Activated T-cell treated with anti-CD3 and anti-CD28 coated beads, Interleukin-2, amount 50 U/mL, for 24 hours (primary cell): ENCODE measurements at regions not wholly inside any gene's neighbourhood (a gene's known extent, or its start where the extent isn't known, plus 50 kb on each side); places are given as distances from the start of the nearest gene placed in this dataset.

Experiments used
- DNase-seq: peaks from one replicate; pipeline ENCODE4 v3.0.0-alpha.2; 2020
- H3K27ac Mint-ChIP-seq: 2 replicates; pipeline ENCODE4 v1.8.0; 2020; ENCODE audit warnings: mild to moderate bottlenecking, mixed read lengths
- H3K27me3 Mint-ChIP-seq: 2 replicates; pipeline ENCODE4 v1.8.0; 2020; ENCODE audit warnings: mixed read lengths
- H3K36me3 Mint-ChIP-seq: 2 replicates; pipeline ENCODE4 v1.8.0; 2020; ENCODE audit warnings: low read depth, mixed read lengths
- H3K4me1 Mint-ChIP-seq: 2 replicates; pipeline ENCODE4 v1.8.0; 2020; ENCODE audit warnings: low read depth, mixed read lengths
- H3K4me3 Mint-ChIP-seq: 2 replicates; pipeline ENCODE4 v1.8.0; 2020; ENCODE audit warnings: mild to moderate bottlenecking, moderate library complexity, mixed read lengths
- H3K9me3 Mint-ChIP-seq: 2 replicates; pipeline ENCODE4 v1.8.0; 2020; ENCODE audit warnings: mixed read lengths

- no peaks in the 10 kb centered on the region for H3K9me3 Mint-ChIP-seq
- H3K4me3 Mint-ChIP-seq = no peak overlapping the region
- no peak for DNase-seq
- no peak overlapping the region for H3K27ac Mint-ChIP-seq
- peaks cover 11% of the 10 kb centered on the region for H3K27me3 Mint-ChIP-seq
- H3K36me3 Mint-ChIP-seq = no peaks in the 10 kb centered on the region
- no peaks in the 10 kb centered on the region for H3K4me1 Mint-ChIP-seq
Observed at GRCh38 chr18:45191795-45192194, 423.5 kb upstream of the SLC14A2 start.

DNA sequence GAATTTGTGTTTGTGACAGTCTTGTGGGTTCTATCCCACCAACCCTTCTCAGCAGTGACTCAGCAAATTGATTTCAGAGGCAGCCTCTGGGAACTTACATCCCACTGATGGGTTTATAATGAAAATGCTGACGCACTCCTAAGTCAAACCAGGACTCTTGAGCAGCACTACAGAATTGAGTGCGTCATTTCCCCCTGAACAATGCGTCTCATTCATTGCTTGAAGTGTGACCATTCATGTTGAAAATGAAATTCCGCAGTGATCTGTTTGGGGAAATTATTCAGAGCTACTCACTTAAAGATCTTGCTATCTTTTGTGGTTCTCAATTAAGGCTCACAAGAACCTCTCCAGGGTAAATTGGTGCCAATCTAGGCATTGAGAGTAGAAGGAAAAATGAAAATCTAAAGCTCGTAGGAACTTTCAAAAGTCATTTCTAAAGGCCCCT lies 417.7 kb upstream of the SLC14A2 start:
- H3K27me3 Mint-ChIP-seq = peaks cover 23% of the 10 kb centered on the region
- H3K4me3 Mint-ChIP-seq = no peak overlapping the region
- no peaks in the 10 kb centered on the region for H3K9me3 Mint-ChIP-seq
- no peaks in the 10 kb centered on the region for H3K36me3 Mint-ChIP-seq
- H3K27ac Mint-ChIP-seq = no peak overlapping the region
- DNase-seq = no peak
- H3K4me1 Mint-ChIP-seq = peaks cover 7% of the 10 kb centered on the region

DNA sequence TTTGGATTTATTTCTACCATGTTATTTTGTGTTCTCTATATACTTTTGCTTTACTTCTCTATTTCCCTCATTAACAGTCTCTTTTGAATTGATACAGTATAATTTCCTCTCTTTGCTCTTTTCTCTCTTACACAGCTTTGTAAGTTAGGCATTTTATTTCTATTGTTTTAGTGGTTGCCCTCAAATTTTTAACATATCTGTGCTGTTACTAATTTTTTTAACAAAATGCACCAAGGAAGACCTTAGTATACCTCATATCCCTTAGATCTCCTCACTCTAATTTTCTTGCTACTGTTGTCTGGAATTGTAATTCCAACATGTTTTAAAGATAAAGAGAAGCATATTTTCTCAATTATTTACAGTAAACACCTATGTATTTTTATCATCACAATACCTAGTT lies 416.8 kb upstream of the SLC14A2 start:
- peaks cover 7% of the 10 kb centered on the region for H3K4me1 Mint-ChIP-seq
- H3K36me3 Mint-ChIP-seq = no peaks in the 10 kb centered on the region
- H3K27ac Mint-ChIP-seq = no peak overlapping the region
- DNase-seq = no peak
- H3K9me3 Mint-ChIP-seq = no peaks in the 10 kb centered on the region
- H3K4me3 Mint-ChIP-seq = no peak overlapping the region
- H3K27me3 Mint-ChIP-seq = peaks cover 26% of the 10 kb centered on the region

DNA sequence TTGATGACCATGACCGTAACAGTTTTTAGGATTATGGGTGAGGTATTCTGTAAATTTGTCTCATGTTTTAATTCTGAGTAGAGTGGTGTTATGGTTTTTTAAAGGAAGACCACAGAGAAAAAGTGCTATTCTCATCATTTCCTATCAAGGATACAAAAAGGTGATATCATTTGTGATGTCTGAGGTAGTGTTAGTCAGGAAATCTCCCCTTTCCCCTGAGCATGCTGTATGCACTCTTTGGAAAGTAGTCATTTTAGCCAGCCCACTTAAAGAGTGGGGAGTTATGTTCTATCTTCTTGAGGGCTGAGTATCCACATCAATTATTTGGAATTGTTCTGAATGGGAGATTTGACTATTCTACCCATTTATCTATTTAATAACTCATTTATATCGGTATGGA lies 414.2 kb upstream of the SLC14A2 start:
- Mint-ChIP-seq H3K27ac (no peak overlapping the region), H3K4me3 (no peak overlapping the region), H3K4me1 (peaks cover 7% of the 10 kb centered on the region), H3K36me3 (no peaks in the 10 kb centered on the region), H3K9me3 (no peaks in the 10 kb centered on the region), H3K27me3 (peaks cover 18% of the 10 kb centered on the region)
- no peak for DNase-seq

- Mint-ChIP-seq H3K4me1 (peaks cover 7% of the 10 kb centered on the region), H3K36me3 (no peaks in the 10 kb centered on the region), H3K9me3 (no peaks in the 10 kb centered on the region), H3K4me3 (no peak overlapping the region), H3K27me3 (peaks cover 18% of the 10 kb centered on the region), H3K27ac (no peak overlapping the region)
- no peak for DNase-seq
Observed at GRCh38 chr18:45201489-45201888, 413.8 kb upstream of the SLC14A2 start.

- Mint-ChIP-seq H3K36me3 (no peaks in the 10 kb centered on the region), H3K9me3 (no peaks in the 10 kb centered on the region), H3K4me3 (no peak overlapping the region), H3K4me1 (peaks cover 7% of the 10 kb centered on the region), H3K27ac (no peak overlapping the region), H3K27me3 (peaks cover 15% of the 10 kb centered on the region)
- DNase-seq = no peak
Observed at GRCh38 chr18:45202061-45202460, 413.2 kb upstream of the SLC14A2 start.

GRCh38 chr18:45203677-45204076 lies 411.6 kb upstream of the SLC14A2 start:
- Mint-ChIP-seq H3K27ac (no peak overlapping the region), H3K4me1 (no peaks in the 10 kb centered on the region), H3K4me3 (no peak overlapping the region), H3K27me3 (peaks cover 15% of the 10 kb centered on the region), H3K36me3 (no peaks in the 10 kb centered on the region), H3K9me3 (no peaks in the 10 kb centered on the region)
- no peak for DNase-seq

DNA sequence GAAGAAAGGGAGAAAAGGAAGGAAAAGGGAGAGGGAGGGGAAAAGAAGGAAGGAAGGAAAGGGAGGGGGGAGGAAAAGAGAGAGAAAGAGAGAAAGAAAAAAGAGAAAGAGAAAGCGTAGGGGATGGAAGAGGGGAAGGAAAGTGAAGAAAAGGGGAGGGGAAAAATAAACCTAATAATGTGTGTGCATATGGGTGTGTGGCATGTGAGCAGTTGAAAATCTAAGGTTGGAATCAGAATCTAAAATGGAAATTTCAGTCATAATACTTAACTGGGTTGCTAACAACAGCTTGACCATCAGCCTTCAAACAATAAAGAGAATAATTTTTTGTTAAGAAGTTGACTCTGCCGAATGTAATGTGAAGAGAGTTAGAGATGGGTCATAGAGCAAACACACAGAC lies 407.9 kb upstream of the SLC14A2 start:
- no peaks in the 10 kb centered on the region for H3K36me3 Mint-ChIP-seq
- H3K4me1 Mint-ChIP-seq = no peaks in the 10 kb centered on the region
- no peaks in the 10 kb centered on the region for H3K9me3 Mint-ChIP-seq
- H3K27ac Mint-ChIP-seq = no peak overlapping the region
- peaks cover 4% of the 10 kb centered on the region for H3K27me3 Mint-ChIP-seq
- DNase-seq = no peak
- no peak overlapping the region for H3K4me3 Mint-ChIP-seq

- H3K27ac Mint-ChIP-seq = no peak overlapping the region
- no peaks in the 10 kb centered on the region for H3K27me3 Mint-ChIP-seq
- no peaks in the 10 kb centered on the region for H3K9me3 Mint-ChIP-seq
- H3K4me1 Mint-ChIP-seq = no peaks in the 10 kb centered on the region
- no peak for DNase-seq
- no peaks in the 10 kb centered on the region for H3K36me3 Mint-ChIP-seq
- no peak overlapping the region for H3K4me3 Mint-ChIP-seq
Observed at GRCh38 chr18:45208164-45208563, 407.1 kb upstream of the SLC14A2 start.

- no peaks in the 10 kb centered on the region for H3K36me3 Mint-ChIP-seq
- peak; percentile 76 for DNase-seq
- H3K27ac Mint-ChIP-seq = no peak overlapping the region
- no peaks in the 10 kb centered on the region for H3K9me3 Mint-ChIP-seq
- H3K27me3 Mint-ChIP-seq = peaks cover 4% of the 10 kb centered on the region
- no peak overlapping the region for H3K4me3 Mint-ChIP-seq
- H3K4me1 Mint-ChIP-seq = no peaks in the 10 kb centered on the region
Observed at GRCh38 chr18:45212181-45213039, 402.9 kb upstream of the SLC14A2 start.

DNA sequence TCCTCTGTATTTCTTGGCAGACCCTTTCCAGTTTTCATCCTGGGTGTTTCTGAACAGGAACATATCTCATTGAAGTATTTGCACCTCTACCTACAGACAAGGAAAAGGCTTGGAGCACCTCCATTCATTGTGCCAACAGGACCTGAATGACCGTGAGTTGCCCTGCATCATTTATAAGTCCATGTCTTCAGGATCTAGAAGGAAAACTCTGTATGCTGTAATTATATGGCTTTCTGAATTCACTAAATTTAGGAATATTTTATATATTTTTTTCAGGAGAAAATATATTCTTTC lies 402.3 kb upstream of the SLC14A2 start:
- H3K27me3 Mint-ChIP-seq = peaks cover 4% of the 10 kb centered on the region
- H3K36me3 Mint-ChIP-seq = no peaks in the 10 kb centered on the region
- no peaks in the 10 kb centered on the region for H3K4me1 Mint-ChIP-seq
- H3K27ac Mint-ChIP-seq = no peak overlapping the region
- no peaks in the 10 kb centered on the region for H3K9me3 Mint-ChIP-seq
- DNase-seq = no peak
- H3K4me3 Mint-ChIP-seq = no peak overlapping the region

DNA sequence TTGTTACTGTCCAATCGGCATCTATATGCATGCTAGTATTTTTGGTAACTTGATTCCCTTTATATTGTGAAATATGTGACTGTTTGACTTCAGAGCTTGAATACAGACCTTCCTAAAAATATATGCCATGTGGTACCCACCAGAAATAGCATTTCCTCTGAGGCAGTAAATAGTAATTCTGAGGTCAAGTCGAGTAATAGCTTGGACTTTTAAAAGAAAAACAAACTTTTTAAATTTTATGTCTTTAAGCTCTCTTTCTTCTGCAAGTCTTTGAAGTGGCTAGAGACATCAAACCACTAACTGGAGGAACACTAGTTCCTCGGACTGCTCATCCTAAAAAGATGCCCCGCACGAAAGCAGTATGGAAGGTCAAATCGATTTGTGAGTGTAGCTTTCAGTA lies 396.8 kb upstream of the SLC14A2 start:
- no peaks in the 10 kb centered on the region for H3K9me3 Mint-ChIP-seq
- H3K4me3 Mint-ChIP-seq = no peak overlapping the region
- no peak overlapping the region for H3K27ac Mint-ChIP-seq
- H3K36me3 Mint-ChIP-seq = no peaks in the 10 kb centered on the region
- DNase-seq = no peak
- peaks cover 9% of the 10 kb centered on the region for H3K27me3 Mint-ChIP-seq
- no peaks in the 10 kb centered on the region for H3K4me1 Mint-ChIP-seq

DNA sequence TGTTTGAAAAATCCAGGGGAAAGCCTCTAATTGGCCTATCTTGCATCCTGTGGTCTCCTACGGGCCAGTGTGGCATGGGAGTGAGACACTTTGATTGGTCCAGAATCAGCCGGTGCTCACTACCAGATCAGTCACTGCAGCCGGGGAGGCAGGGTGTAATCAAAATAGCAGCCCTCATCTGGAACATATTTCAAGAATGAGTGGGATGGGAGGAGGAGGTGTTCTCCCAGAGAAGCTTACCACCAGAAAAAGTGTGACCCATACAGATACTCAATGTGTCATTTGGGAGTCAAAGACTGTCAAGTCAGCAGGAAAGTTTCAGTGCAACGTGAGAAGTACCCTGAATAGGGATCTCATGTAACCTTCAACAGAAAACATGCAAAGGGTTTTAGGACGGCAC lies 393.9 kb upstream of the SLC14A2 start:
- Mint-ChIP-seq H3K36me3 (no peaks in the 10 kb centered on the region), H3K4me1 (no peaks in the 10 kb centered on the region), H3K9me3 (no peaks in the 10 kb centered on the region), H3K27me3 (peaks cover 5% of the 10 kb centered on the region), H3K4me3 (no peak overlapping the region), H3K27ac (no peak overlapping the region)
- DNase-seq = no peak

- no peak for DNase-seq
- no peaks in the 10 kb centered on the region for H3K9me3 Mint-ChIP-seq
- no peak overlapping the region for H3K27ac Mint-ChIP-seq
- no peak overlapping the region for H3K4me3 Mint-ChIP-seq
- H3K27me3 Mint-ChIP-seq = peaks cover 5% of the 10 kb centered on the region
- H3K36me3 Mint-ChIP-seq = no peaks in the 10 kb centered on the region
- H3K4me1 Mint-ChIP-seq = no peaks in the 10 kb centered on the region
Observed at GRCh38 chr18:45222180-45222579, 393.1 kb upstream of the SLC14A2 start.

DNA sequence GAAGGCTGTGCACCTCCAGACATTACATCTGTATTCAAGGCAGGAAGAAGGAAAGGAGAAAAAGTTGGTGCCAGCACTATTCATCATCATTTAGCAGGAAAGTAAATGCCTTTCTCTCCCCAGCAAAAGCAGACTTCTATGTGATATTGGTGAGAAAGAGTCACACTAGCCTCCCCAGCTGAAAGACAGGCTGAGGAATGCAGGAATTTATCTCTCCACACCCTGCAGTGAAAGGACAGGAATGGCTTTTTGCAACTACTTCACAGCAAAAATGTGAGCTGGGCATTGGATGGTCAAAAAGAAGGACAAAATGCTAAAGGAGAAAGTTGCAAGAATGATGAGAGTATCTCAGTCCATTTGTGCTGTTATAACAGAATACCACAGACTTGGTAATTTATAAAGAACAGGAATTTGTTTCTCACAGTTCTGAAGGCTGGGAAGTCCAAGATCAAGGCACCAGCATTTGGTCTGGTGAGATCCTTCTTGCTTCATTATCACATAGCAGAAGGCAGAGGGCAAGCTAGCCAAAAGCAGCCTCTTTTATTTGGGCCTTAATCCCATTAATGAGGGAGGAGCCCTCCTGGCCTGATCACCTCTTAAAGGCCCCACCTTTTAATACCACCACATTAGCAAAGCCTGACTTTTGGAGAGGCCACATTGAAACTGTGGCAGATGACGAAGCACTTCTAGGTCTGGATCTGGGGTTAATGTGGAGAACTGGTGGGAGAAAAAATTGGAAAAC lies 388.1 kb upstream of the SLC14A2 start:
- DNase-seq = no peak
- Mint-ChIP-seq H3K4me3 (no peak overlapping the region), H3K9me3 (no peaks in the 10 kb centered on the region), H3K27me3 (no peaks in the 10 kb centered on the region), H3K4me1 (no peaks in the 10 kb centered on the region), H3K27ac (no peak overlapping the region), H3K36me3 (no peaks in the 10 kb centered on the region)
